Adrenal gland (tissue), 5 donors: ENCODE measurements at regions not wholly inside any gene's neighbourhood (a gene's known extent, or its start where the extent isn't known, plus 50 kb on each side); places are given as distances from the start of the nearest gene placed in this dataset.

ENCODE experiments used
- CTCF ChIP-seq, 6 experiments: fragments of 450-650 bp in 4 of 6; fragments of 200-600 bp in 2 of 6; sonication (generic) in 1 of 6; IDR thresholded peaks; 1 replicate in 5 of 6; 2 replicates in 1 of 6; pipeline versions ENCODE4 v1.5.1 to v1.8.0; 2016 to 2021; ENCODE audit warnings: antibody characterized with exemption in 6 of 6, mild to moderate bottlenecking in 2 of 6, moderate library complexity in 1 of 6
- POLR2A ChIP-seq, 2 donors: fragments of 450-650 bp; IDR thresholded peaks; one replicate each; pipeline ENCODE4 v1.6.1; 2017; ENCODE audit warnings: antibody characterized with exemption in 2 of 2, mild to moderate bottlenecking in 2 of 2, moderate library complexity in 1 of 2
- donor health status: DM: no; HTN: no; CAD: no.

- TF ChIP-seq CTCF (IDR thresholded peaks at IDR 0.05) (no peak), POLR2A (IDR thresholded peaks at IDR 0.05) (no peak)
Observed at GRCh38 chr6:86706449-86706848, 230.9 kb upstream of the HTR1E start.
